ENCODE measurements at regions not wholly inside any gene's neighbourhood (a gene's known extent, or its start where the extent isn't known, plus 50 kb on each side); places are given as distances from the start of the nearest gene placed in this dataset.
"Not testable (repeated sequence)": the region's sequence is repeated elsewhere in the genome, so short reads cannot be mapped to it uniquely, and the experiment has no call there.

DNA sequence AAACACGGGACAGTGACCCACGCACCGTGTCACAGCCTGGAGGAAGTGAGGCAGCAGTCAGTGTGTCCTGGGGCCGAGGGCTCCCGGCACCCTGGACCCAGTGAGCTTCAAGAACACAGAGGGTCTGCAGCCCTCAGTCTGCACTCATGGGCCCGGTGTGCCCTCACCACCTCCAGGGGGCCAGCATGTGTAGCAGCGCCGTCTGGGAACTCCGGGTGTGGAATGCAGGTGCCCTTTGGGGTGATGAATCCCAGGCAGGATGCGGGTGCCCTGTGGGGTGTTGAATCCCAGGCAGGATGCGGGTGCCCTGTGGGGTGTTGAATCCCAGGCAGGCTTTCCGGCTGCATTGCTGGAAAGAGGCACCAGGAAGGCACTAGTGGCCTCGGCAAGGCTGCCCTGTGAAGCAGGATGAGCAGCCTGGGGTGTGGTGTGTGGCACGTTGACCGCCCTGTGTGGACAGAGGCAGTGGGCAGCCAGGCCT is 1399.9 kb downstream of the BRD1 start:
- no peak for DNase-seq (ENCODE audit: low spot score)

DNA sequence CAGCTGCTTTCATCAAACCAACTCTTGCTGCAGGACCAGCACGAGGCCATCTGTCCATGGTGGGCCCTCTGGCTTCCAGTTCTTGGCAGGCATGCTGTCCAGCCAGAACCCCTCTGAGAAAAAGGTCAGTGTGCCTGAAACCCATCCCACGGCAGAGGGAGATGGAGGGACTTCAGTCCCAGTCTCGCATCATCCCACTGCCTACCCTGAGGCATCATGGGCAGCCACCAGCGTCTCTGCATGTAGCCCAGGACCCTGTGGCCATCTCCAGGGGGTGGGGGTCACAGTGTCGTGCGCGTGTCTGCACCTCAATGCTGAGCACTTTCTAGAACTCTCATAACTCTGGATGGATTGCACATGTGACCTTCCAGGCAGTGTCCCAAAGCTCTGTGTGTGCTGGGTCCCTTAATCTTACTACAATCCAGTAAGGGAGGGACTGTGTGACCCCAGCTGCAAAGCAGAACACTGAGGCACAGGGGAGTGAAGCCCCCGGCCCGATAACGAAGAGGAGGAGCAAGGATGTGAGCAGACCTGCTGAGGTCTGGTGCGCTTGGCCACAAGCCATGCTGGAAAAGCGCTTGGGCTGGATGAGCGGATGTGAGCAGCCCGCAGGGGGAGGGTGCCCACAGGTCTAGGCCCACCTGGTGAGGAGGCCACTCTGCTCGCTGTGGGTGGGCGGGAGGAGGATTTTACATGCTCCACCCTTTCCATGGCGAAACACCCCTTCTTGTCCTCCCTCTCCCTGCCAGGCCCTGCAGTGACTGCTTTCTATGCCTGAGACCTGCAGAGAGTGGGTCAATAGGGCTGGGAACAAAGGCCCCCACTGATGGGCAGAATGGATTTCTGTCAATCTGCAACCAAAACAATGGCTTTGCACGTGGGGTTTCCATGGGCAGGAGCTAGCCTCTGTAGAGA is 1401.0 kb downstream of the BRD1 start:
- no peak for DNase-seq (ENCODE audit: low spot score)

DNA sequence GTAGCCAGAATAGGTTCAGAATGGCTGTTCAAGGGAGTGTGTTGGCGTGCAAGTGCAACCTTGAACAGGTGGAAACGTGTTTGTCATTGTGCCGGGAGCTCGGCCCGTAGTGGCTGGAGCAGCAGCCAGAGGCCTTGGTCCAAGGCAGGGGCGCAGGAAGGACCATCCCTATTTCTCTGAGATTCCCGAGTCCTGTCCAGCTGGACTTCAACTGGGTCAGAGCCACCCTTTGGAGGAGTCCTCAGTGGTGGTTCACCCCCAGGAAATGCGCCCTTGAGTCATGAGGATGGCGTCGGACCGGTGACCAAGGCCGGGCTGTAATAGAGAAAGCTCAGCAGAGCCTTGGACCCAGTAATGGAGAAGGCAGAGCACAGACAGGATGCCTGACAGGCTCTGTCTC is 1402.0 kb downstream of the BRD1 start:
- DNase-seq (ENCODE audit: low spot score), result no peak

DNA sequence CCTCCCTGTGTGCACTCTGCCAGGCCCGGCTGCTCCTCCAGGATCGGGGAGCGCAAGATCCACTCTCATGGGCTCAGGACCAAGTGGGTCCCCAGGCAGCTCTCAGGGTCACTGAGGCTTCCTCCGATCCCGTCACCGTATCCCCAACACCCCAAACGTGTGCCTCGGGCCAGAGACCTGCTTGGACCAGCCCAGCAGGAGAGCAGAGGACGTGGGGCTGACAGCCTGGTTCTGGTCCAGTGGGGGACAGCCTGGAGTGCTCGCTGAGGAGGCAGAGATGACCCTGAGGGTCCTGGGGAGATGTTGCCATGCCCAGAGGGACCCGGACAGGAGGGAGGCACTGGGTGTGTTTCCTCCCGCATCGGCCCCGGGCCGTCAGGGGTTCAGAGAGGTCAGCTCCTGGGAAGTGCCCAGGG is 1402.6 kb downstream of the BRD1 start:
- no peak for DNase-seq (ENCODE audit: low spot score)

DNA sequence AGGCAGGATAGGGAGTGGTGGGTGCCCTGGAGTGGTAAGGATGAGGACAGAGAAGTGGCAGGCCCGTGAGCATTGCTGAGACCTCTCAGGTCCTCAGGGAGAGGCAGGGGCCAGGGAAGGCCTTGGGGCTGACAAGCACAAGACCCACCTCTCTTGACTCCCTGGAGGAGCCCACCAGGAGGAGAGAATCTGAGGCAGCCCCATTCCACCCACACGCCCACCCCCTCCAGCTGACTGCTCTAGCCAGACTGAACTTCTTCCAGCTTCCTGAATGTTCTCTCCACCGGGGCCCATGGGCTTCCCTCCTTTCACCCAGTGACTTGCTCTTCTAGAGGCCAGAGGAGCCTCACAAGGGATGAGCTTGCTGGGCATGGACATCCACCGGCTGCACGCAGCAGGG is 1403.0 kb downstream of the BRD1 start:
- no peak for DNase-seq (ENCODE audit: low spot score)

DNA sequence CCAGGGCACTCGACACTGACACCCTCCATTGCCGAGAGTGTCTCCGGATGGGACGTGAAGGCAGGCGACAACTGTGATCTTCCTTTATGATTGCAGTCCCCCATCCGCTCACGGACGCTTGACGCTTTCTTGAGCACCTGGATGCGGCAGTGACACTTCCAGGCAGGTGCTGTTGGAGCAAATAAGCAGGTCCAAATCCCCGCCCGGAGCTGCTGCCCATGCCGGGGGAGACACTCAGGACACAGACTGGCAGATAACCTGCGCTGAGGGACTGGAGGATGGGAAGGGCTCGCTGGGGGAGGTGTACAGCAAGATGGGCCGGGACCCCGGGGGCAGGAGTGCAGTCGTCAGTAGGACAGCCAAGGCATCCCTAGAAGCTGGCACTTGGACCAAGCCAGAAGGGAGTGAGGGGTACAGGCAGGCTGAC is 1403.5 kb downstream of the BRD1 start:
- DNase-seq (ENCODE audit: low spot score), result no peak

DNA sequence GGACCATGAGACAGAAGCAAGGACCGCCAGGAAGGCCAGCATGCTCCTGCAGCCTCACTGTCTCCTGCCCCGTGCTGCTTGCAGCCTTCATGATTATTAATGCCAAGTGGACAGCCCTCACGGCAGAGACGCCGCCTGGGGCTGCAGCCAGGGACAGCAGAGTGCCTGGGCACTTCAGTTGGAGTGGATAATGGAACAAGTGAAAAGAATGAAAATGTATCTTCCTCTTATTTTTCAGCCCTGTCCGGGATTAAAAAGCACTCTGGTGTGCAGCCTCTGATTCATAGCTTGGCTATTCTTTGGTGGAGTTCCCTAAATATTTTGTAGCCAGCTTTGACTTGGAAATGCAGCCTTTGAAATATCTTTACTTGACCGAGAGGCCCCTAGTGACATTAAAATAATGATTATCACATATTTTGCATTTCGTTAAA is 1404.2 kb downstream of the BRD1 start:
- no peak for DNase-seq (ENCODE audit: low spot score)

DNA sequence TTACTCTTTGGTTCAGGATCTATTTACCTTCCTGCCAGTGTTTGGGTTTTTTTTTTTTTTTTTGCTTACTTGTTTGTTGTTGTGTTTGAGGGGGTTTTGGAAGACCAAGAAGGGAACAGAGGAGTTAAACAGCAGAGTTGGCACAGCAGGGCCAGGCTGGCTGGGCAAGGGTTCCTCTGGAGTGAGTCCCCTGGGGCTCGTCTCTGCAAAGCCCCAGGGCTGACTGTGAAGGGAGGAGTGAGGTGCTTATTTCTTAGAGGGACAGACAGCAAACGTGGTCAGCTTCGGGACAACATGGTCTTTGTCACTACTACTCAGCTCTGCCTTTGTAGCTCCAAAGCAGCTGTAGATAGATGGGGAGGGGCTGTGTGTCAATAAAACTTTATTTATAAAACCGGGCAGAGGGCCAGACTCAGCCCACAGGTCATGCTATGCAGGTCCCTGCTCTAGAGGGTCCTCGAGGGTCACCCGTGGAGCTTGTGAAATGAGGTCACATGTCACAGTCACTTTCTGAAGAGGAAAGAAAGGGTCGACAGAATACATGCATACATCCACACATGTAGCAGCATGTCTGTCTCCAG is 1404.7 kb downstream of the BRD1 start:
- DNase-seq (ENCODE audit: low spot score), result no peak

DNA sequence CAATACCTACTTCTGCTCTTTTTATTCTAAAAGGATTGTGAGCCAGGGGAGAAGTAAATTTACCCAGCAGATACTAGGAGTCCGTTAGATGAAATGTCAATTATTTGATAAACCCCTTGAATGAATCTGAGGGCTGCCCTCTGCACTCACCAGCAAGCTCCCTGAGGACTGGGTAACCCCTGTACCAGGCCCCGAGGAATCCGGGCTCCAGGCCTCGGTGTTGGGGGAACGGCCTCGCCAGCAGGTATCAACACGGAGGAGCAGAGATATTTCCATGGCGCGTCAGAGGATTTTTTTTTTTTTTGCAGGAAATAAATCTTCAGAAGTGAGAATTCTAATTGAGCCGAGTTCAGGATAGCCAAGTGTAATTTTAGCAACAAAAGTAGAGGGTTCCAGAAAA is 1408.8 kb downstream of the BRD1 start:
- no peak for DNase-seq (ENCODE audit: low spot score)

DNA sequence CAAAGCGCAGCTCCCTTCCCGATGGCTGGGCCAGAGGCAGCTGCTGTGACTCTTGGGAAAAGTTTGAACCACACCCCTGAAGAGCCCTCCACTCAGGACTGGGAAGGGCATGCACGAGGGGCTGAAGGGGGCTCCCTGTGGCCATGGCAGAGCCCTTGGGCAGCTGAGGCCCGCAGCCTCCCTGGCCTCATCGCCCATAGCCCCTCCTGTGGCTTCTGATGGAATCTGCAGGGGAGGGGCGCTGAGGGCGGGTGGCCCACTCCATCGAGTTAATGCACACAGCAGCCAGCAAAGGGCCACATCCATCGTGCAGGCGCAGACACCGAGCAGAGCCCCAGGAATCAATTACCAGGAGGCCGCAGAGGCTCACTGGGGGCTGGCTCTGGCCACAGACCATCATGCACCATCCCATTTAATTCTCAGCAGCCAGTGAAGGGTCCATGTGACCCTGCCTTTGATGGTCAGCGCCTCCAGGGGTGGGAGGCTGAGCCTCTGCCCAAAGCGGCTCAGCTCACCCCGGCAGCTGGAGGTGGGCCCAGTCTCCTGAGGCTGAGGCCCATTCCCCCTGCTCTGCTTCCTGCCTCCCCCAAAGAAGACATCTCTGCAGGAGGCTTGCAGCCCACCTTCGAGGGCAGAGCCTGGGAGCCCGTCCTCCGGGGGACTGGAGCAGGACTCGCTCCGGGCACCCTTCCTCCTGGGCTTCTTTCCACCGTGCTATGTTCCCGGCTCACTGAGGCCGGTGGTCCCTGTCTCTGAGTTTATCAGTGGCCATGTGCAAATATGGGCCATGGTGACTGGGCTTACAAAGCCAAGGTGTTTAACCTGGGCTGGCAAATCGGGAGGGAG is 1410.2 kb downstream of the BRD1 start:
- no peak for DNase-seq (ENCODE audit: low spot score)

DNA sequence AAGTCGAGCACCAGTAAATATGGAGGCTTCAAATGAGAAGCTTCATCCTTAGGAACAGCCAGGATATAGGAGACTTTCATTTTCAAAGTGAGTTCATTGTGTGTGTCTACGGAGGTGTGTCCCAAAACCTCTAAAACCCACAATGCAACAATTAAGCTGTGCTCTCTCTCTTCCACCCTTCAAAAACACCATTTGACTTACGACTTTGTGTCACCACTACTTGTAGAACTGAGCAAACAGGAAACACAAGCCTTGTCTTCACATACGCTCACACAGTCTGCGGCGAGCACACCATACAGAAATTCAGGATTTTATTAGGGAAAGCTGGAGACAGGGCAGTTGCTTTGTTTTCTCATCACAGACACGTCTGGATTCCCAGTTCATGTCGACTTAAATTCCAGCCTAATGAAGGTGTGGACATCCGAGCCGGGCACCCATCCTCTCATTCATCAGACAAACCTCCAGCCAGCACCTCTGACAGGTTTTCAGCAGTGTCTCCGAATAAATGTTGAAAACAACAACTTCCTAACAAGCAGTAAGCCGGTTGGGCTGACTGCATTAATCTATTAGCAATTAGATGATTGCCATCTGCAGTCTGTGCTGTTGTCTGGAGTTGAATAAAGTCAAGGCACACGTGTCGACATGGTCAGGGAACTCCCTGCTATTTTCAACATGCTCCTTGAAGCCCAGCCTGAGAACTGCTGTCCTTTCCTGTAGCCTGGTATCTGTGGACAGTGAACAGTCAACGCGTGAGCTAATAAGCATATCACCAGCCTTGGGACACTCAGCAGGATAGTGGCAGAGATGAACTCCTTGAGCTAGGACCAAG is 1411.1 kb downstream of the BRD1 start:
- no peak for DNase-seq (ENCODE audit: low spot score)

DNA sequence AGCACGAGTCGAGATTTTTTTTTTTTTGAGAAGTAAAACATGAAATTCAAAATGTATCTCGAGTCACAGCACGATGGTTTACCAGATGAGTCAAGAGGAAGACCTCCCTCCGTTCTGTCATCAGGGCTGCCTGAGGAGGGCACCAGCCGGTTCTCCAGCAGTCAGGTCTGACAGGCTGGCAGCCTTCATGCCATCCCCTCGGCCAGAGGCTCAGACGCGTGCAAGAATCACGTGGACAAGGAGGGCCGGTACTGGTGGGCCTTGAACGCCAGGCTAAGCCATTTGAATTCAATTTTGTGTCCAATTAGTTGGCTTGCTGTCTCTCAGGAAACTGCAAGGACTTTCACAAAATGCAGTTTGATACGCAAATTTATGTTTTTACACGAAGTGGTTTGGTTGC is 1412.2 kb downstream of the BRD1 start:
- DNase-seq (ENCODE audit: low spot score), result no peak

DNA sequence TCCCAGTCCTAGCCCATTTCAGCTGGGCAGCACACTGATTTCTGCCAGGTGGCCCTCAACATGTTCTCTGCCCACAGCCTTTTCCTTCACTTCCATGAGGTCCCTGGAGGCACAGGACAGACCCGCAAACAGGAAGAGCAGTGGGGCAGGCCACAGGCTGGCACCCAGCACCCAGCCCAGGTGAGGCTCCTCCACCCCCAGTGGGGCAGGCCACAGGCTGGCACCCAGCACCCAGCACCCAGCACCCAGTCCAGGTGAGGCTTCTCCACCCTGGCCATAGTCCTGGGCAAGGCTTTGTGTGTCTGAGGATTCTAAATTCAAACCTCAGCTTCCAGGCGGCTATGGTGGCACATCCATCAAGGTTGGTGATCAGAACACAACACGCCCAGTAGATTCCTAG is 1413.0 kb downstream of the BRD1 start:
- DNase-seq (ENCODE audit: low spot score), result no peak

DNA sequence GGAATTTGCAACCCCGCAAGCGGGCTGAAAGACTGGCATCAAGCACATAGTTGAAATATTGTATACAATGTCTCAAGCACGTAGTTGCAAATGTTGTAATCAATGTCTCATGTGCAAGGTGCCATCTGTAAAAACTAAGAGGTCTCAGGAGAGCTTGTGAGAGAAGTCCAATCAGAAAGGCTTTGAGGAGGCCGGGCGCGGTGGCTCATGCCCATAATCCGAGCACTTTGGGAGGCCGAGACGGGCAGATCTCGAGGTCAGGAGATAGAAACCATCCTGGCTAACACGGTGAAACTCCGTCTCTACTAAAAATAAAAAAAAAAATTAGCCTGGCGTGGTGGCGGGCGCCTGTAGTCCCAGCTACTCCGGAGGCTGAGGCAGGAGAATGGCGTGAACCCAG is 1414.7 kb downstream of the BRD1 start:
- not testable (repeated sequence) for DNase-seq (ENCODE audit: low spot score)

DNA sequence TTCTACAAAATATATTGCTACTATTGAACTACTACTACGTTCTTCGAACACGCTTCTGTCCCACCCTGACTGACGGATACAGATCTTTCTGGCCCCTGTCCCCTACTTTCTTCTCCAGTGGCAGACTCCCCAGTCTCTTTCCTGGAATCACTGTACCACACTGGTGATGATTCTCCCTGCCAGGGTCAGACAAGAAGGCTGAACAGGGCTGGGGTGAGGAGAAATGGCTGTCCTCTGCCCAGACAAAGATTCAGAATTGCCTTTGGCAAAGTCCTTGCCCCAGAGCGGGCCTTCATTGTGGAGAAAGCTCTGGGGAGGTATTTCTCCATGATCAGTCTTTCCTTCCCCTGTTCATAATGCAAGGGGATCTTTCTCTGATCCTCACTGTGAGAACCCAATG is 1417.1 kb downstream of the BRD1 start:
- no peak for DNase-seq (ENCODE audit: low spot score)

DNA sequence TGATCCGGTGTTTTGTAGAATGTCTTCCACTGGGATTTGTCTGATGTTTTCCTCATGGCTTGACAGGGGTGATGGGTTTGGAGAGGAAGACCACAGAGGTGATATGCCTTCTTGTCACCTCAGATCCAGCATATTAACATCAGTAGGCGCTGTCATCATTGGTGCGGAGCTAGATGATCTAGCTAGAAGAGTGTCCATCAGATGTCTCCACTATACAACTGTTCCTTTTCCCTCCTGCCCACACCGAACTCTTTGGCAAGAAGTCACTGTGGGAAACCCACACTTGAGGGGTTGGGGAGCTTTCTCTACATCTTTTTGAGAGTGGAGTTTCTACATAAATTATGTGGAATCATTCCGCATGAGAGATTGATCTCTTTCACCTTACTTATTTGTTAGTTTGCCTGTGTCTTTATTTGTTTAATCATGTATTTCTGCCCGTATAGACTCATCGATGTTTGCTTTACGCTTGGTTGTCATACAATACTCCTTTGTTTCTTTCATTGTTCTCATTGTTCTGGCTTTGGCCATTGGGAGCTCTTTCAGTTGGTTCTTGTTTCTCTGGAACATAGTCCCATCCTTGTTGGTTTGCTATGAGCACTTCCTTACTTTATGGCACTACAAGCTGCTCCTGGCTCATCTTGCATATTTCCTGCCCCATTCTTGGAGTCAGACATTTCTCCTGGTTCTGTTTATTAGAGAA is 1420.3 kb downstream of the BRD1 start:
- DNase-seq (ENCODE audit: low spot score), result no peak

DNA sequence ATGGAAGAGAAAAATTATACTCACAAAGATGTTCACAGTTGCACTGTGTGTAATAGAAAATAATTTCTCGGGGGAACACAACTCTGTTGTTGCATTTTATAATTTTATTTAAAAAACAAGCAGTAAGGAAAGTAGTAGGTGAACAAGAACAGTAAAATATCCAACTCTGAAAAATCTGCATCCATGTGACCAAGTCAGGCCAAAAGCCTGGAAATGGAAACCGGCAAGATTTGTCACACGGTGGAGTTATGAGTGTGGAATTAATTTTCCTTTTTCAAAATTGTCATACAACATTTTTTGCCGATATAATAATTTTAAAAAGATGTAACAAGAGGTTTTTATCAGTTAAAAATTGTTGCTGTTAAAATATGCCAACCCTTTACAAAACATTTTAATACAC is 1421.5 kb downstream of the BRD1 start:
- no peak for DNase-seq (ENCODE audit: low spot score)

DNA sequence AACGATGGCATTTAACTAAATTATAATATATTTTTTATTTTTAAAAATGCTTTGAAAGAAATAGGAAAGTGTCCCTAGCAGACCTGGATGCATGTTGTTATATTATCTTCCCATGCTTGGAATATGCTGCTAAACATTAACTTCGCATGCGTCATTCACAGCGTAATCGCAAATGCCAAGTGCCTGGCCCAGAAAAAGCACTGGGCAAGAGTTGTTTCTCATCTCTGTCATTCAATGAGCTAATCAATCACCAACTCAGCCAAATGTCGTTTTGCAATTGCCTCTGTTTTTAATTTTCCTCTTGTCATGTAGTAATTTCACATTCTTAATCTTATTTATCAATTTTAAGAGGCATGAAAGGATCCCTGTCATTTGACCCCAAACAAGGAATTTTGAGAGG is 1421.9 kb downstream of the BRD1 start:
- DNase-seq (ENCODE audit: low spot score), result no peak

DNA sequence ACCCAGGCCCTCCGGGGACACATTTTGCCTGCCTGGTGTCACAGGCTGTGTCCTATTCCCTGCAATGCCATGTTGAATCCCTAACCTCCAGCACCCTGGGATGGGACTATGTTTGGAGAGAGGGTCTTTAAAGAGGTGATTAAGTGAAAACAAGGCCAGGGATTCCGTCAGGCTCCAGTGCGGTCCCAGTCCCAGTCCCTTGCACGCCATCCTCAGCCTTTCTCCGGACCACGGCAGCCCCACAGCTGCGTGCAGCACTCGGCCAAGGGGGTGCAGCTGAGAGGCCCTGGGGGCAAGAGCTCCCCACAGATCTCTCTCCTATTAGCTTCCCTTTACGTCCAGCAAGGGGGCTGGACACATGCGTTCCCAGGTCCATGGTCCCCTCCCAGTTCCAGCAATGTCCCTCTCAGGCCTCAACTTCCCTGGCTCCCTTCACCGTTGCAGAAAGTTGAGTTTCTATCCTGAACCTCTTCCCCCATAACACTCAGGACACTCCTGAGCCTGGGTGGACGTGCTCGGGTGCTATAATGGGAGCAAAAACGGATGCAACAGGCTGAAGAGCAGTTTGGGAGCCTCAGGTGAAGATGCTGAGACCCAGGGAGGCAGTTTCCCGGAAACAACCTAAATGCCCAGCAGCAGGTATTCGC is 1422.7 kb downstream of the BRD1 start:
- no peak for DNase-seq (ENCODE audit: low spot score)

Data from HT-29 (cell line).